ENCODE measurements at regions not wholly inside any gene's neighbourhood (a gene's known extent, or its start where the extent isn't known, plus 50 kb on each side); places are given as distances from the start of the nearest gene placed in this dataset.
"Not testable (repeated sequence)": the region's sequence is repeated elsewhere in the genome, so short reads cannot be mapped to it uniquely, and the experiment has no call there.

- not testable (repeated sequence) for DNase-seq
Observed at GRCh38 chr6:142016666-142017065, 116.1 kb upstream of the GJE1 start.

GRCh38 chr6:142015463-142015862 lies 117.3 kb upstream of the GJE1 start:
- DNase-seq, result not testable (repeated sequence)

GRCh38 chr6:142015011-142015410 lies 117.7 kb upstream of the GJE1 start:
- DNase-seq, result no peak

- no peak for DNase-seq
Observed at GRCh38 chr6:142014515-142014914, 118.2 kb upstream of the GJE1 start.

GRCh38 chr6:142013875-142014495 lies 118.7 kb upstream of the GJE1 start:
- DNase-seq, result no peak

- no peak for DNase-seq
Observed at GRCh38 chr6:142013287-142013686, 119.4 kb upstream of the GJE1 start.

GRCh38 chr6:142011775-142012174 lies 121.0 kb upstream of the GJE1 start:
- DNase-seq, result no peak

- no peak for DNase-seq
Observed at GRCh38 chr6:142011156-142011555, 121.6 kb upstream of the GJE1 start.

GRCh38 chr6:142009647-142010046 lies 123.1 kb upstream of the GJE1 start:
- no peak for DNase-seq

GRCh38 chr6:142008781-142009180 lies 123.9 kb upstream of the GJE1 start:
- no peak for DNase-seq

- no peak for DNase-seq
Observed at GRCh38 chr6:142008016-142008735, 124.5 kb upstream of the GJE1 start.

GRCh38 chr6:142005021-142005420 lies 127.7 kb upstream of the GJE1 start:
- DNase-seq, result no peak

- DNase-seq, result no peak
Observed at GRCh38 chr6:142002825-142003405, 129.8 kb upstream of the GJE1 start.

GRCh38 chr6:141996823-141997222 lies 135.9 kb upstream of the GJE1 start:
- DNase-seq, result no peak

GRCh38 chr6:141992109-141992508 lies 140.6 kb upstream of the GJE1 start:
- DNase-seq, result no peak

- no peak for DNase-seq
Observed at GRCh38 chr6:141990840-141991239, 141.9 kb upstream of the GJE1 start.

GRCh38 chr6:141989706-141989959 lies 143.1 kb upstream of the GJE1 start:
- no peak for DNase-seq

- peak; percentile 11 for DNase-seq
Observed at GRCh38 chr6:141988954-141989705, 143.6 kb upstream of the GJE1 start.

GRCh38 chr6:141988327-141988726 lies 144.4 kb upstream of the GJE1 start:
- DNase-seq, result no peak

- DNase-seq, result no peak
Observed at GRCh38 chr6:141986457-141986856, 146.3 kb upstream of the GJE1 start.

GRCh38 chr6:141981190-141981589 lies 151.5 kb upstream of the GJE1 start:
- DNase-seq, result no peak

GRCh38 chr6:141977782-141978181 lies 154.9 kb upstream of the GJE1 start:
- no peak for DNase-seq

- no peak for DNase-seq
Observed at GRCh38 chr6:141976994-141977393, 155.7 kb upstream of the GJE1 start.

Measured in NCI-H510A treated with DMSO at 0.1 percent for 48 hours (cell line).